ENCODE measurements at regions not wholly inside any gene's neighbourhood (a gene's known extent, or its start where the extent isn't known, plus 50 kb on each side); places are given as distances from the start of the nearest gene placed in this dataset.

DNA sequence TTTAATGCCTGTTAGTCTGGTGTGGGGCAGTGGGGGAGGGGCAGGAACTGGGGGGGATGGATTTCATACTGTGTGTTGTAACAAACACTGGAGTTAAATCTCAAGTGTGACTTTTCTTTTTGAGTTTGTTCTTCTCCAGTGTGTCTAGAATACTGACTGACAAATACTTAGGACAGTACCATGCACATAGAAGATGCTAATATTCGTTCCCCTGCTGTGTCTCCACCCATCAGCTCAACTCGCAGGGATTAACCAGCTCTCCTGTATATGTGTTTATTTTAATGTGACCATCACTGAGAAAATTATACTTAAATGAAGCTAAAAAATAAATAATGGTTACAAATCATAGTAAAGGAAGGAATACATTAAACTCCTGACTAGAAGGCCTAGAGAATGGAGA lies 150.9 kb upstream of the E2F8 start:
- TF ChIP-seq, protein P1, sequence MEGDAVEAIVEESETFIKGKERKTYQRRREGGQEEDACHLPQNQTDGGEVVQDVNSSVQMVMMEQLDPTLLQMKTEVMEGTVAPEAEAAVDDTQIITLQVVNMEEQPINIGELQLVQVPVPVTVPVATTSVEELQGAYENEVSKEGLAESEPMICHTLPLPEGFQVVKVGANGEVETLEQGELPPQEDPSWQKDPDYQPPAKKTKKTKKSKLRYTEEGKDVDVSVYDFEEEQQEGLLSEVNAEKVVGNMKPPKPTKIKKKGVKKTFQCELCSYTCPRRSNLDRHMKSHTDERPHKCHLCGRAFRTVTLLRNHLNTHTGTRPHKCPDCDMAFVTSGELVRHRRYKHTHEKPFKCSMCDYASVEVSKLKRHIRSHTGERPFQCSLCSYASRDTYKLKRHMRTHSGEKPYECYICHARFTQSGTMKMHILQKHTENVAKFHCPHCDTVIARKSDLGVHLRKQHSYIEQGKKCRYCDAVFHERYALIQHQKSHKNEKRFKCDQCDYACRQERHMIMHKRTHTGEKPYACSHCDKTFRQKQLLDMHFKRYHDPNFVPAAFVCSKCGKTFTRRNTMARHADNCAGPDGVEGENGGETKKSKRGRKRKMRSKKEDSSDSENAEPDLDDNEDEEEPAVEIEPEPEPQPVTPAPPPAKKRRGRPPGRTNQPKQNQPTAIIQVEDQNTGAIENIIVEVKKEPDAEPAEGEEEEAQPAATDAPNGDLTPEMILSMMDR (IDR thresholded peaks at IDR 0.05), result no peak
- no peak for TF ChIP-seq POLR2A (IDR thresholded peaks at IDR 0.05)

DNA sequence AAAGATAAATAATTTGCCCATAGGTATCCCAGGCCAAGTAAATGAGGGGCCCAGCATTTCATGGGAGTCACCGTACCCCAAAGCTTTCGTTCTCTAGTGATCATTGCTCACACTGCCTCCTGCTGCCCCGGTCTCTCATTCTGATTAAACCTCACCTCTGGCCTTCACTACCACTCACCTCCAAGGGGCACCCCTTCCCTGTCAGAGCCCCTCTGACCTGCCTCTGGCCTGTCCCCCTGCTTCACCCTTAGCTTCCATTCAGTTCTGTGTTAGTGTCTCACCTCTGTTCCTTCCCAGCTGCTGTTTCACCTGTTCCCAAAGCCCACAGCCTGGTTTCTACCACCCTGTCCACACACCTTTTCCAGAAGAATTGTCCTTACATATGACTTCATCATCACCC lies 150.3 kb upstream of the E2F8 start:
- DNase-seq, result no peak
- TF ChIP-seq, protein P1 (IDR thresholded peaks at IDR 0.05), result no peak
- TF ChIP-seq POLR2A (IDR thresholded peaks at IDR 0.05), result no peak
- H3K4me1 ChIP-seq, result no peaks in the 10 kb centered on the region
- no peak for ATAC-seq
- no peaks in the 10 kb centered on the region for H3K9me3 ChIP-seq
- no peak overlapping the region for H3K27ac ChIP-seq
- H3K27me3 ChIP-seq, result no peaks in the 10 kb centered on the region
- H3K36me3 ChIP-seq (replicated peaks in 1 of 2; ENCODE audit: insufficient read depth in 1 of 2, low read depth in 2 of 2), result no peaks in the 10 kb centered on the region
- intact Hi-C loops (cut with DNase I), result no loop called here
- no peak overlapping the region for H3K4me3 ChIP-seq
- WGBS, 2 donors, result 65 to 67% methylated on average over 3 of the region's 3 CpGs

More for the DNA sequence above, 150.9 kb upstream of the E2F8 start:
- Histone ChIP-seq H3K36me3 (replicated peaks in 1 of 2; ENCODE audit: insufficient read depth in 1 of 2, low read depth in 2 of 2) (no peaks in the 10 kb centered on the region), H3K27ac (no peak overlapping the region), H3K4me3 (no peak overlapping the region), H3K4me1 (no peaks in the 10 kb centered on the region), H3K27me3 (no peaks in the 10 kb centered on the region), H3K9me3 (no peaks in the 10 kb centered on the region)
- intact Hi-C loops (cut with DNase I), result no loop called here
- ATAC-seq, result no peak
- DNase-seq, result no peak
- WGBS, 2 donors, result 78 to 80% methylated on average over 2 of the region's 2 CpGs

DNA sequence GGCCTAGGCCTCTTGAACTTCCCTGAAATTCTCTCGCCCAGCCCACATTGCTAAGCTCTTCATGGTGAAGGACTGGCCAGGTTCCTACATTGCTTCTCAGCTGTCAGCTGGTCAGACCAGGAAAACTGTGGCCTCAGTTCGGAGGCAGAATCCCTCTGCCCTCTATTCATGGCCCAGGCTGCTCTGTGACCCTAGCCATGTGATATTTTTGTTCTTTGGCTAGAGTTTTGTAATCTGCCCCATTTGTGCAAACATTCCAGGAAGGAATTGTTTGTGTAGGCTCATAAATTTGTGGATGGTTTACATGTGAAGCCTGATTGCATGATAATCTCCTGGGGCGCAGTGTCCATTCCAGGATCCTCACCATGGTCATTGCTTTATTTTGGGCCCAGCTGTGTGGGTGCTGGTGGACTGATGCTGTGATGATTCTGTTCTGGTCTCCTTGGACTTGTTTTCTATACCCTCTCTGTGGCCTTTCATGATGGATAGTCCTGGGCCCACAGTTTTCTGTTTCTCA lies 149.1 kb upstream of the E2F8 start:
- no peaks in the 10 kb centered on the region for H3K4me1 ChIP-seq
- H3K9me3 ChIP-seq, result no peaks in the 10 kb centered on the region
- ATAC-seq, result peak; percentile 71
- no peaks in the 10 kb centered on the region for H3K27me3 ChIP-seq
- H3K36me3 ChIP-seq (replicated peaks in 1 of 2; ENCODE audit: insufficient read depth in 1 of 2, low read depth in 2 of 2), result no peaks in the 10 kb centered on the region
- WGBS, 2 donors, result 63 to 75% methylated on average over 3 of the region's 3 CpGs
- peak in 3 of 4 donors; percentile 29 to 53 (median 39) for DNase-seq
- intact Hi-C loops (cut with DNase I), result no loop called here
- no peak for TF ChIP-seq POLR2A (IDR thresholded peaks at IDR 0.05)
- TF ChIP-seq, protein P1 (IDR thresholded peaks at IDR 0.05), result no peak
- H3K4me3 ChIP-seq, result no peak overlapping the region
- H3K27ac ChIP-seq, result no peak overlapping the region

DNA sequence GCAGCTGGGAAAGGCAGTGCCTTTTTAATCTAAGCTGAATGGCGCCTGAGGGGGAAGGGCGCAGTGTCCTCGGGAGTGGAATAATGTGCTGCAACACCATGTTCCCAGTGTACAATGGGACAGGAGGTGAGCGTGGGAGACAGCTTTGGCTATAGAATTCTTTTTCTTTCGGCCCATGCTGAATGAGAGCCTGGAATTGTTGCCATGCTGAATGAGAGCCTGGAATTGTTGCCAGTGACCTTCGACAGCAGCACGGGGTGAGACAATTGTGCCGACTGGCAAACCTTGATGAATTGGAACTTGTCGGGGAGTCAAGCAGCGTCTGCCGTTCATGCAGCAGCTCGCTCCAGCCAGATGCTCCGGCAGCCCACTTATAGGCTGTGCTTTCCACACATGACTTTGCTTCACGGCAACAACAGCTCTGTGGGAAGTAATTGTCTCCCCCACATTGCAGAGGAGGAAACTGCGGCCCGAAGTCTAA lies 141.4 kb upstream of the E2F8 start:
- Histone ChIP-seq H3K27ac (no peak overlapping the region), H3K4me1 (no peaks in the 10 kb centered on the region), H3K9me3 (no peaks in the 10 kb centered on the region), H3K36me3 (replicated peaks in 1 of 2; ENCODE audit: insufficient read depth in 1 of 2, low read depth in 2 of 2) (no peaks in the 10 kb centered on the region), H3K27me3 (no peaks in the 10 kb centered on the region), H3K4me3 (no peak overlapping the region)
- intact Hi-C loops (cut with DNase I), result no loop called here
- DNase-seq (no peak), ATAC-seq (no peak)
- 48 to 50% methylated on average over 16 of the region's 16 CpGs for WGBS, 2 donors
- no peak for TF ChIP-seq POLR2A (IDR thresholded peaks at IDR 0.05)
- TF ChIP-seq, protein P1 (IDR thresholded peaks at IDR 0.05), result no peak

DNA sequence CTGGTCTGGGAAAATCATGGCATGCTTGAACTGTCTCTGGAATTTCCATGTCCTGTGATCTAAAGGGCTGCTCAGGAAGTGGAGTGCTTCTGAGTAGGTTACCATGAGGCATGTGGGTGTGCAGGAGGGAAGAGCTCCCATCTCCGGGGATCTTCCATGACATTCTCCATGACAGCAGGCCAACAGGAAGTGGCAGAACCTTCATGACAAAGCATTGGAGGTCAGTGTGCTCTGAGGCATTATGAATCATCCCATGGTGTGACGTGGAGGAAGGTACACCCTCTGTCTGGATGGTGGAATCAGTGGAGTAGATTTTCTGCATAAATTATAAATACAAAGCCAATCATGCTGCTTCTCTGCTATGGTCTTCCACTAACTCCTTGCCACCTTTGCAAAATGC lies 139.6 kb upstream of the E2F8 start:
- peak in 1 of 4 donors; percentile 31 for DNase-seq
- peak; percentile 21 for ATAC-seq
- Histone ChIP-seq H3K36me3 (replicated peaks in 1 of 2; ENCODE audit: insufficient read depth in 1 of 2, low read depth in 2 of 2) (no peaks in the 10 kb centered on the region), H3K9me3 (no peaks in the 10 kb centered on the region), H3K4me1 (no peaks in the 10 kb centered on the region), H3K27ac (no peak overlapping the region), H3K4me3 (no peak overlapping the region), H3K27me3 (no peaks in the 10 kb centered on the region)
- intact Hi-C loops (cut with DNase I), result no loop called here
- 61 to 71% methylated on average over 2 of the region's 2 CpGs for WGBS, 2 donors
- TF ChIP-seq POLR2A (IDR thresholded peaks at IDR 0.05), result no peak
- TF ChIP-seq, protein P1 (IDR thresholded peaks at IDR 0.05), result no peak
